Activated T-helper 2 cell treated with anti-CD3 and anti-CD28 coated beads, Interferon-gamma antibody, Interleukin-2, Interleukin-4, amounts not matched to agents 10 μg/mL and 5 μg/mL and 100 μg/mL, durations not matched to agents 14 hours and 24 hours and 36 hours (primary cell): ENCODE measurements at regions not wholly inside any gene's neighbourhood (a gene's known extent, or its start where the extent isn't known, plus 50 kb on each side); places are given as distances from the start of the nearest gene placed in this dataset.
A peak's percentile ranks its signal among the peaks of the same experiment; 100 is the strongest.

ENCODE experiments used
- DNase-seq: peaks from one replicate; pipeline ENCODE4 v3.0.0; 2021; ENCODE audit warnings: low spot score
- H3K27ac Mint-ChIP-seq: one replicate; pipeline ENCODE4 v1.8.0; 2021; ENCODE audit warnings: mixed read lengths
- H3K27me3 Mint-ChIP-seq: one replicate; pipeline ENCODE4 v1.8.0; 2021; ENCODE audit warnings: low read depth, mixed read lengths
- H3K36me3 Mint-ChIP-seq: one replicate; pipeline ENCODE4 v1.8.0; 2021; ENCODE audit warnings: low read depth, mixed read lengths
- H3K4me1 Mint-ChIP-seq: one replicate; pipeline ENCODE4 v1.8.0; 2021; ENCODE audit warnings: low read depth, mixed read lengths
- H3K4me3 Mint-ChIP-seq: one replicate; pipeline ENCODE4 v1.8.0; 2021; ENCODE audit warnings: low read depth, mild to moderate bottlenecking, moderate library complexity, mixed read lengths
- H3K9me3 Mint-ChIP-seq: one replicate; pipeline ENCODE4 v1.8.0; 2021; ENCODE audit warnings: mixed read lengths
- intact Hi-C: fragments of 100-400 bp; cut with micrococcal nuclease; formaldehyde crosslinking; loops from one replicate; pipeline ENCODE4 v1.15.1; 2023

GRCh38 chr20:43812216-43812615, 85.4 kb upstream of the GTSF1L start:
- no peak for DNase-seq
- H3K9me3 Mint-ChIP-seq: peaks cover 46% of the 10 kb centered on the region
- peaks cover 25% of the 10 kb centered on the region for H3K36me3 Mint-ChIP-seq
- no peaks in the 10 kb centered on the region for H3K27me3 Mint-ChIP-seq
- H3K4me1 Mint-ChIP-seq: no peaks in the 10 kb centered on the region
- H3K27ac Mint-ChIP-seq: no peak overlapping the region
- H3K4me3 Mint-ChIP-seq: no peak overlapping the region
- intact Hi-C loops: no loop called here

- Mint-ChIP-seq H3K27ac (no peak overlapping the region), H3K27me3 (peaks cover 4% of the 10 kb centered on the region), H3K9me3 (peaks cover 69% of the 10 kb centered on the region), H3K4me3 (no peak overlapping the region), H3K36me3 (peaks cover 34% of the 10 kb centered on the region), H3K4me1 (peaks cover 1% of the 10 kb centered on the region)
- no peak for DNase-seq
- intact Hi-C loops: no loop called here
These were observed 82.5 kb upstream of the GTSF1L start for GRCh38 chr20:43809206-43809819.

GRCh38 chr20:43804781-43805180, 78.0 kb upstream of the GTSF1L start:
- Mint-ChIP-seq H3K9me3 (peaks cover 57% of the 10 kb centered on the region), H3K4me3 (no peak overlapping the region), H3K27ac (no peak overlapping the region), H3K36me3 (peaks cover 17% of the 10 kb centered on the region), H3K4me1 (peaks cover 9% of the 10 kb centered on the region), H3K27me3 (peaks cover 4% of the 10 kb centered on the region)
- intact Hi-C loops: no loop called here
- DNase-seq: no peak

DNA sequence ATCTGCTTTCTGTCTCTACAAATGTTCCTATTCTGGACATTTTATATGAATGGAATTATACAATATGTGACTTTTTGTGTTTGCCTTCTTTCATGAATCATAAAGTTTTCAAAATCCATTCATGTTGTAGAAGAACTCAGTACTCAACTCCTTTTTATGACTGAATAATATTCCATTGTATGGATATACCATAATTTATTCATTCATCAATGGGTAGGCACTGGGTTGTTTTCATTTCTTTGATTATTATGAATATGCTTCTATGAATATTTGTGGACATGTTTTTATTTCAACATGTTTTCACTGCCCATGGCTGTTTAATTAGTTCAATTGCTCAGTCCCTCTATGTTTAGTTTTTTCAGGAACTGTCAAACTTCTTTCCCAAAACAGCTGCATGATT, 76.5 kb upstream of the GTSF1L start:
- peaks cover 24% of the 10 kb centered on the region for H3K4me1 Mint-ChIP-seq
- H3K36me3 Mint-ChIP-seq: peaks cover 13% of the 10 kb centered on the region
- H3K9me3 Mint-ChIP-seq: peaks cover 47% of the 10 kb centered on the region
- DNase-seq: no peak
- no peak overlapping the region for H3K4me3 Mint-ChIP-seq
- no peak overlapping the region for H3K27ac Mint-ChIP-seq
- peaks cover 4% of the 10 kb centered on the region for H3K27me3 Mint-ChIP-seq
- intact Hi-C loops: no loop called here

DNA sequence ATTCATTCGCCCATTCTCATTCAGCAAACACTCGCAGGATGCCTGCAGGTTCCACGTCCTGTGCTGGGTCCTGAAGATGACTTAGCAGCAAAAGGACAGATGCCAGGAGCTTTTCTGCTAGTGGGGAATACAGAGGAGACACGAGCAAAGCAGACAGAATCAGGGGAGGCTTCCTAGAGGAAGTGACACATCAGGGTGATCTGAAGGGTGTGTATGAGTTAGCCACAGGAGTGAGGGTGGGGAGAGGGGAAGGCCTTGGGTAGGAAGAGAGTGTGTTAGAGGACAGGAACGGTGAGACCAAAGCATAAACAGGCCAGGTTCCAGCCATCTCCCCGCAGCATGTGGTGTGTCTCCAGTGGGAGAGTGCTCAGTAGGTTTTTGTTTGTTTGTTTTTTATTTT, 73.4 kb upstream of the GTSF1L start:
- Mint-ChIP-seq H3K27me3 (no peaks in the 10 kb centered on the region), H3K4me1 (peaks cover 28% of the 10 kb centered on the region)
- intact Hi-C loops: no loop called here

GRCh38 chr20:43799741-43800140, 72.9 kb upstream of the GTSF1L start:
- Mint-ChIP-seq H3K4me1 (peaks cover 28% of the 10 kb centered on the region), H3K4me3 (peak overlapping the region; percentile 28), H3K27me3 (no peaks in the 10 kb centered on the region), H3K9me3 (peaks cover 28% of the 10 kb centered on the region), H3K27ac (peak overlapping the region; percentile 74), H3K36me3 (peaks cover 7% of the 10 kb centered on the region)
- DNase-seq: no peak
- intact Hi-C loops: loop anchor here (2.0 kb wide), 1 partner anchor 49 kb away; no protein-coding TSS in a partner anchor

More for the DNA sequence above, 73.4 kb upstream of the GTSF1L start:
- Mint-ChIP-seq H3K36me3 (peaks cover 6% of the 10 kb centered on the region), H3K27ac (peak overlapping the region; percentile 74), H3K4me3 (no peak overlapping the region), H3K9me3 (peaks cover 26% of the 10 kb centered on the region)
- no peak for DNase-seq

GRCh38 chr20:43799150-43799711, 72.4 kb upstream of the GTSF1L start:
- peak overlapping the region; percentile 74 for H3K27ac Mint-ChIP-seq
- H3K4me1 Mint-ChIP-seq: peaks cover 28% of the 10 kb centered on the region
- peaks cover 23% of the 10 kb centered on the region for H3K9me3 Mint-ChIP-seq
- DNase-seq: no peak
- intact Hi-C loops: loop anchor here (2.0 kb wide), 1 partner anchor 48 kb away; no protein-coding TSS in a partner anchor
- peak overlapping the region; percentile 28 for H3K4me3 Mint-ChIP-seq
- H3K27me3 Mint-ChIP-seq: no peaks in the 10 kb centered on the region
- H3K36me3 Mint-ChIP-seq: peaks cover 7% of the 10 kb centered on the region

DNA sequence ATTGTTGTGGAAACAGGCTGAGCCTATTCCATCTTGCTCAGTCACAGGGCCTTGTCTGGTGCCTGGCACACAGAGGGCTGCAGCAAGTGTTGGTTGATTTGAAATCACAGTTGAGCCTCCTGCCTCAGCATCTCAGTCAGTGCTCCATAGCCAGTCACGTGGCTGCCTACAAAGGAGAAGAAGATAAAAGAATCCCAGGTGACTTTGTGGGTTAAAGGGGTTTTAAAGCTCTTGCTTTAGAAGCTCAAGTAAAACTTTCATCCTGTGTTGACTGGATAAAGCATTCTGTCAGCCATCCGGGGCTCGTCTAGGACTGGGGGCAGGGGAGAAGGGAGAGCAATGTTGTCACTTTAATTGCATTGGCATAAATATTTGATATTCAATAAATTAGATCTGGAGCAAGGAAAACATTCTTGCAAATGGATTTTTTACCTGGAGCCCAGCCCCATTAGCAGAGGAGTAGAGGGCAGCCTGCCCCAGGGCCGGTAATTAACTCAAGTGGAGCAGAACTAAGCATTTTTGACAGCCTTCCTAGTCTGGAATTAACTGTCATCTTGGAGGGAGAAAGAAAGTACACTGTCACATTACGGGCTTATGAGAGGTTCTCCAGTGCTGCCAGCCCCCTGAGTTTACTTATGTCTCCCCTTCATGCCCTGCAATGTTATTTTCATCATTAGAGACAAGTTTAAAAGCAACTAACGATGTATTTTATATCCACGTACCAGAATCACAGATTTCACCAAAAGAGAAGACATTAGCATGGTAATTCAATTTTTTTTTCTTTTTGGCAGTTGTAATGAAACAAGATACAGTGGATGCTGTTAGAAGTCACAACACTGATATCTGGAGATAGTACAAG, 71.7 kb upstream of the GTSF1L start:
- Mint-ChIP-seq H3K4me1 (peaks cover 28% of the 10 kb centered on the region), H3K27ac (peak overlapping the region; percentile 74), H3K4me3 (no peak overlapping the region), H3K36me3 (peaks cover 5% of the 10 kb centered on the region), H3K9me3 (peaks cover 17% of the 10 kb centered on the region), H3K27me3 (no peaks in the 10 kb centered on the region)
- intact Hi-C loops: loop anchor here (2.0 kb wide), 1 partner anchor 48 kb away; no protein-coding TSS in a partner anchor
- DNase-seq: no peak

GRCh38 chr20:43794326-43794725, 67.5 kb upstream of the GTSF1L start:
- peaks cover 23% of the 10 kb centered on the region for H3K9me3 Mint-ChIP-seq
- peaks cover 4% of the 10 kb centered on the region for H3K27me3 Mint-ChIP-seq
- no peak overlapping the region for H3K4me3 Mint-ChIP-seq
- peaks cover 19% of the 10 kb centered on the region for H3K4me1 Mint-ChIP-seq
- no peak for DNase-seq
- intact Hi-C loops: no loop called here
- H3K27ac Mint-ChIP-seq: no peak overlapping the region
- H3K36me3 Mint-ChIP-seq: peaks cover 16% of the 10 kb centered on the region

DNA sequence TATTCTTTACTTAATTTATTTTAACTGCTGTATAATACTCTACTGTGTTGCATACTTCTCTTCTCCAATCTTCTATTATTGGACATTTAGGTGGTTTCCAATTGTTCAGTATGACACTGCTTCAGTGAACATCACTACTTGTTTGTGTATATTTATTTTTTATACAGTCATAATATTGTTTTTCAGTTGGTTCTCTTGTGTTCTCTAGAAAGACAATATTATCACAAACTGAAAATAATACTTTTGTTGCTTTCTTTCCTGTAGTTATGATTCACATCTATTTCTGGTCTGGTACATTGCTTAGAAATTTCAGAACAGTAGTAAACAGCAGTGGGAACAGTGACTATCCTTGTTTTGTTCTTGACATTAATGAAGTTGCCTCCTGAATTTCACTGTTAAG, 62.8 kb upstream of the GTSF1L start:
- intact Hi-C loops: no loop called here
- Mint-ChIP-seq H3K27me3 (peaks cover 4% of the 10 kb centered on the region), H3K4me3 (no peak overlapping the region), H3K4me1 (peaks cover 6% of the 10 kb centered on the region), H3K36me3 (peaks cover 12% of the 10 kb centered on the region), H3K9me3 (peaks cover 14% of the 10 kb centered on the region), H3K27ac (no peak overlapping the region)
- DNase-seq: no peak

GRCh38 chr20:43787937-43788336, 61.1 kb upstream of the GTSF1L start:
- DNase-seq: no peak
- Mint-ChIP-seq H3K9me3 (peaks cover 13% of the 10 kb centered on the region), H3K27me3 (peaks cover 4% of the 10 kb centered on the region), H3K27ac (no peak overlapping the region), H3K4me3 (no peak overlapping the region), H3K36me3 (peaks cover 11% of the 10 kb centered on the region), H3K4me1 (peaks cover 7% of the 10 kb centered on the region)
- intact Hi-C loops: no loop called here

DNA sequence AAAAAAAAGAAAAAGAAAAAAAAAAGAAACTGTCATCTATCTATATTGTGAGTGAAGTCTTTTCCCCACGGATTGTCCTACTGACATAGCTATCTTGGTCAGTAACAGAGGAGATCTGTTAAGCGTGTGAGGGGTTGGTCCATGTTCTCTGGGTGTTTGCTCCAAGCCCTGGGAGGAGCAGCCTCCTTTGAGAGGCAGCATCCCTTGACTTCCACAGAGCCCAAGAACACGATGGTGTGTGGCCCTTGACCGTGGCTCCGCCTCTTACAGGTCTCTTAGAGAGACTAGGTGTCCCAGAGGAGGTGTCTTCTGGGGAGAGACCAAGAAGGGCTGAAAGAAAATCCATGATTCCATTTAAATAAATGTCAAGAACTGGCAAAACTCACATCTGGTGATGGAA, 60.1 kb upstream of the GTSF1L start:
- no peak for DNase-seq
- peaks cover 6% of the 10 kb centered on the region for H3K36me3 Mint-ChIP-seq
- peaks cover 10% of the 10 kb centered on the region for H3K4me1 Mint-ChIP-seq
- H3K27ac Mint-ChIP-seq: no peak overlapping the region
- peaks cover 7% of the 10 kb centered on the region for H3K9me3 Mint-ChIP-seq
- H3K27me3 Mint-ChIP-seq: peaks cover under 1% of the 10 kb centered on the region
- no peak overlapping the region for H3K4me3 Mint-ChIP-seq
- intact Hi-C loops: no loop called here

- no peak for DNase-seq
- H3K27ac Mint-ChIP-seq: no peak overlapping the region
- H3K9me3 Mint-ChIP-seq: peaks cover 44% of the 10 kb centered on the region
- no peak overlapping the region for H3K4me3 Mint-ChIP-seq
- H3K4me1 Mint-ChIP-seq: peaks cover 5% of the 10 kb centered on the region
- intact Hi-C loops: no loop called here
- peaks cover 16% of the 10 kb centered on the region for H3K36me3 Mint-ChIP-seq
- H3K27me3 Mint-ChIP-seq: no peaks in the 10 kb centered on the region
These were observed 54.4 kb upstream of the GTSF1L start for GRCh38 chr20:43781215-43781614.
